Uterus (tissue), 2 donors: ENCODE measurements at regions not wholly inside any gene's neighbourhood (a gene's known extent, or its start where the extent isn't known, plus 50 kb on each side); places are given as distances from the start of the nearest gene placed in this dataset.

Experiments used
- POLR2A ChIP-seq, 2 donors: fragments of 450-650 bp; IDR thresholded peaks; one replicate each; pipeline ENCODE4 v1.6.1; 2016; ENCODE audit warnings: antibody characterized with exemption in 2 of 2, mild to moderate bottlenecking in 1 of 2, moderate library complexity in 1 of 2
- TF ChIP-seq, protein P1 (sequence below), 4 experiments: fragments of 200-600 bp in 2 of 4; fragments of 450-650 bp in 2 of 4; sonication (generic) in 2 of 4; IDR thresholded peaks; one replicate each; pipeline ENCODE4 v1.5.1; 2016 to 2019; ENCODE audit warnings: antibody characterized with exemption in 4 of 4, mild to moderate bottlenecking in 2 of 4, moderate library complexity in 1 of 4

DNA sequence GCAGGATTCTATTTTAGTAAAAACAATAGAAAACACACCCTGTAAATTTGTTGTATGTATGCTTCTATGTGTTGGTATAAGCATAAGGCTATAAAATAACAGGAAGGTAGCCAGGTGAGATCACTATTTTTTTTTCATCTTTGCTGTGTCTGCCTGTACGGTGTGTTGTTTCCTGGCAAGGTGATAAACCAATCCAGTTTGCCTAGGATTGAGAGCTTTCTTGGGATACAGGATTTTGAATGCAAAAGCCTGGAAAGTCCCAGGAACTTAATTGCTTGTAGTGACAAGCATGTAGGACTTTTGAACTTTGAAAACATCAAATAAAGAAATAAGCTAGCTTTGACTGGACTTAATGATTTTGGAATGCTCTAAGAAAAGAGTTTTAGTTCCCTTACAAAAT is 83.3 kb upstream of the RORB start:
- TF ChIP-seq, protein P1, sequence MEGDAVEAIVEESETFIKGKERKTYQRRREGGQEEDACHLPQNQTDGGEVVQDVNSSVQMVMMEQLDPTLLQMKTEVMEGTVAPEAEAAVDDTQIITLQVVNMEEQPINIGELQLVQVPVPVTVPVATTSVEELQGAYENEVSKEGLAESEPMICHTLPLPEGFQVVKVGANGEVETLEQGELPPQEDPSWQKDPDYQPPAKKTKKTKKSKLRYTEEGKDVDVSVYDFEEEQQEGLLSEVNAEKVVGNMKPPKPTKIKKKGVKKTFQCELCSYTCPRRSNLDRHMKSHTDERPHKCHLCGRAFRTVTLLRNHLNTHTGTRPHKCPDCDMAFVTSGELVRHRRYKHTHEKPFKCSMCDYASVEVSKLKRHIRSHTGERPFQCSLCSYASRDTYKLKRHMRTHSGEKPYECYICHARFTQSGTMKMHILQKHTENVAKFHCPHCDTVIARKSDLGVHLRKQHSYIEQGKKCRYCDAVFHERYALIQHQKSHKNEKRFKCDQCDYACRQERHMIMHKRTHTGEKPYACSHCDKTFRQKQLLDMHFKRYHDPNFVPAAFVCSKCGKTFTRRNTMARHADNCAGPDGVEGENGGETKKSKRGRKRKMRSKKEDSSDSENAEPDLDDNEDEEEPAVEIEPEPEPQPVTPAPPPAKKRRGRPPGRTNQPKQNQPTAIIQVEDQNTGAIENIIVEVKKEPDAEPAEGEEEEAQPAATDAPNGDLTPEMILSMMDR (IDR thresholded peaks at IDR 0.05) = no peak
- TF ChIP-seq POLR2A (IDR thresholded peaks at IDR 0.05) = no peak
